ENCODE measurements at regions not wholly inside any gene's neighbourhood (a gene's known extent, or its start where the extent isn't known, plus 50 kb on each side); places are given as distances from the start of the nearest gene placed in this dataset.

- no peak for DNase-seq
These were observed 366.3 kb downstream of the PLPP3 start for GRCh38 chr1:56213068-56213467.

DNA sequence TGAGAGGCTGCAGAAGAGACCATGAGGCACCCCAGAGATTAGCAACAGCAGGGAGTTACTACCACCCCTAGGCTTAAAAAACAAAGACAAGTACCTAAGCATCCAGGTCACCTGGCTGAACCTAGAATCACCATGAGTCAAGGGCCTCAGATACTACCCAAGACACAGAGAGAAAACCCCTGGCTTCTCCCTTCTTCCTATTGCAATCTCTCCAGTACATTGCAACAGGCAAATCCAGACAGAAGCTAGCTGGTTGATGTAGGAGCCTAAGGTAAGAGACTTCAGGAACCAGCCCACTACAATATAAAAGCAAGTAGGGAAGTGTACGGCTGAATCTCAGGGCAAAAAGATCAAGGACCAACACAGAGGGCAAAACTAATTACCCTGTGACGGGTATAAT is 367.2 kb downstream of the PLPP3 start:
- no peak for DNase-seq

- DNase-seq, result no peak
These were observed 373.0 kb downstream of the PLPP3 start for GRCh38 chr1:56206391-56206790.

DNA sequence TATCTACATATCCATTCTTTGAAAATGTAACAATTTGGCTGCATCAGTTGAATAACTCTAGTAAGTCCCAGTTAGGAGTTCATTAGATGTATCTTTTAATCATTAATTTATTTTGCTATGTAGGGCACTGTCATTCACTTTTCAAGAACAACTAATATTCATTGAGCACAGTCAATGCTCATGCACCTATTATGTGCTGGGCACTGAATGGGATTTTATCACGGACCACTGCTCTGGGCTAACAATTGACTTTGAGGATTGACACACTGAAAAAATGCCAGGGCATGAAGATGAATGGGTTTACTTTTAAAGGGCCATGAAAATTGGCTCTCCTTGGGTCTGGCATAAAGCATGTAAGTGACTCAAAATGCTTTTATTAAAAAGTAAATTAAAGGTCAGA is 375.2 kb downstream of the PLPP3 start:
- no peak for DNase-seq

DNA sequence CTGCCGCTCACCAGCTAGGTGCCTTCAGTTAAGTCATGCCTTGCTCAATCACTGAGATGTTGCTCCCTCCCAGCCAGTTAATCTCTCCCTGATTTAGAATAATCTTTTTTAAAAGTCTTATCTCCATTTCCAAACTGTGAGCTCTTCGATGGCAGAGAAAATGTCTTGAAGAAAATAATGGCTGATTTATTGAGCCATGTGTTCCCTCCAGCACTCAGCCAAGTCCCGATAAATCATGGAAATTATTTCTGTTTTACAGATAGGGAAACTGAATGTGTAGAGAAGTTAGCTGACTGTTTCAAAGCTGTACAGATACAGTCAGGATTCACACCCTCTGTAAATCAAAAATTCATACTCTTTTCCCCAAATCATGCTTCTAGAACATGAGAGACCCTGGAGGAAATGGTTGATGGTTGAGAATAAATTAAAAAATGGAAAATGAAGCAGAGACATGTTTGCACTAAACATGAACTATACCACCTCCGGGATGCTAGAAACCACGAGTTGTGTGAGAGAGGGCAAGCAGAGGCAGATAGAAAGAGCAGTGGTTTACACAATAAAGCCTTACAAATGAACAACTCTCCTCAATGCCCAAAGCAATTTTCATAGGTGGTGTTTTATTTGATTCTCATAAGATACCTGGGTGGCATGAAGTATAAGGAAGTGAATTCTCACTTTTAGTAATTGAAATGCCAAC is 376.4 kb downstream of the PLPP3 start:
- DNase-seq, result no peak

GRCh38 chr1:56202186-56202585 is 377.2 kb downstream of the PLPP3 start:
- DNase-seq, result no peak

DNA sequence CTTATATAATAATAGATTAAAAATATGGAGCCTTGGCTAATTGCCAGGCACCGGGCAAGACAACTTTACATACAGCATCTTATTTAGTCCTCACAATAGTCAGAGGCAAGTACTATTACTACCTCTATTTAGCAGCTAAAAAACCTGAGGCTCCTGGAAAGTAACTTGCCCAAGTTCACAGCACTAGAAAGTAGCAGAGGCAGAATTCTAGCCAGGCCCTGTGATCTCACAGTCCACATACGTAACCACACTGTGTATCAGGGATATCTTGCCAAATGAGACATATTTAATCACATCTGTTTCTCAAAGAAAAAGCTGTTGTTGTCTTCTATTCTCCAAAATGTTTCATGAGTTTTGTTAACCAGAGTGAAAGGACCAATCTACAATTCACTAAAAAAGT is 378.5 kb downstream of the PLPP3 start:
- DNase-seq, result no peak

DNA sequence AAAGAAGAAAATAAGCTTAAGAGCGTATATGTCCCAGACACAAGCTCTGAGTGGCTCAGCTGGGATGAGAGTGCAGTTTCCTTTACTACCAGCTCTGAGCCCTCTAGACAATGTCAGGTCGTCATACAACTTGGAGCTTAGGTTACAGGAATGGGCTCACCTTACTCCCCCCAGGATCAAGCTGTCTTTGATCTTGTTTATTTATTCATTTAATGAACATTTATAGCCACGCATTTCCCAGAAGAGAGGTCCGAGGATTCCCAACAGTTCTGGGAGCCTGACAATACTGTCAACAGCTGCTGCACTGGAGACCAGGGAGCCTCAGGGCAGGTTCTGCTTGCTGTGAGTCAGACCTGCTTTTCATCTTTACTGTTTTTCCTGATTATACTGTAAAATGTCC is 378.9 kb downstream of the PLPP3 start:
- DNase-seq, result no peak

- no peak for DNase-seq
These were observed 379.4 kb downstream of the PLPP3 start for GRCh38 chr1:56199956-56200355.

DNA sequence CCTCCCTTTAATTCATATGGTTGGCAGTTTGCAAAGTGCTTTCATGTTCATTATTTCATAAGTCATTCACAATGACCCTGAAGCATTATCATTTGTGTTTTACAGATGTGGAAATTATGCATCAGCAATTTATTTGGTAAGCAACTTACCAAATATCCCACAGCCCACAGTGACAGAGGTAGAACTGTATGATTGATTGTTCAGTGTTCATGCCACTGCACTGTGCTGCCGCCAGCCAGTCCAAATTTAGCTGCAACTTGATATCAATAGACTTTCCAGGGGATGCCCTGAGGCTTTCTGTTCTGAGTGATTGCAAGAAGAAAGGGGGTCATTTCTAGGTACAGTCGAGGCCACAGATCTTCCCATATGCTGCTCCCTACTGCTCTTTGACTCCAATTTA is 380.3 kb downstream of the PLPP3 start:
- no peak for DNase-seq

DNA sequence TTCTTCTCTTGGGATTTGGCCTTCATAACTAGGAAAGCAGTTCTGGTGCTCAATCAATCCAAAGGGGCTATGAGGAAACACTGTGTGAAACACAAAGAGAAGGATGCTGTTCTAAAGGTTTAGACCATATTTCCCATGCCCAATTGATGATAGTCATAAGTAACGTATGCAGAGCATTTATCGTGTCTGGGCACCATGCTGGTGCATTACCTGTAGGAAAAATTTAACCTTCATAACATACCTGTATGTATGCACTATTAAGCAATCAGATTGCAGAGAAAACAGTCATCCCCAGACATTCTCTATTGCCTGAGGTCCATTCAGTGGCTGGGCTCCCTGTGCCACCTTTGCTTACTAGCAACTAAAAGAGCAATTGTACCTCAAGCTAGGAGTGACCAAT is 381.4 kb downstream of the PLPP3 start:
- no peak for DNase-seq

DNA sequence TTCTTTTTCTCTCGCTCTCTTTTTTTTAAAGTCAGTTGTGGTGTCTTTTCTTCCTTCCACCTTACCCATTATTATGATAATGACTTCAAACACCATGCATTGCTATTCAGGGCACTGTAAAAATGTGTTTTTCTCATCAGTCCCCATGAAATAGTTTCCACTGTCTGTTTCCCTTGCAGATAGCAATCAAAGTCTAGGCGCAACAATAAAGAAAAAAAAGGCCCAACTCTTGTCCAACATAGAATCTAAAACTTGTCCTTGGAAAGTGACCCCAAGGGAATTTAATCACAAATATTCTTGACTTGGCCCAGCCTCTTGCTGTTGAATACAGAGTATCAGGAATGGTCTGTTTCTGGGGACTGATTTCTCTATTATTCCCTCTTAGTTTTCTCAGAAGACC is 382.5 kb downstream of the PLPP3 start:
- DNase-seq, result no peak

- no peak for DNase-seq
These were observed 384.6 kb downstream of the PLPP3 start for GRCh38 chr1:56194701-56195300.

DNA sequence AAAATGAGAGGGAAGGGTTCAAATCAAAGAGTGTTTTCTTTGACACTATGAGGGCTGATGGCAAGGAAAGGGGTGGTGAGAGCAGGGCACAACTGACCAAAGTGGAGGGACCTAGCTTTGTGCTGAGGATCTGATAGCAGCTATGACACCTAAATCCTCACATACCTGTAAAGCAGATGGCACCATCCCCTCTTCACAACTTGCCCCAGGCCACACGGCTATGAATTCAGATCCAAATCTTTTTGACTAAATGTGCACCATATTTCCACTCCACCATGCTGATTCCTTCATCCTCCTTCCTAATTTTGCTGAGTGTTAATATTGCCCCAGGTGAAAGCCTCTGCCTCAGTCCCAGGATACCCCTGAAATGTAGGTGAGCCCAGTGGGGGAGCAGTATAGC is 385.7 kb downstream of the PLPP3 start:
- DNase-seq, result no peak

DNA sequence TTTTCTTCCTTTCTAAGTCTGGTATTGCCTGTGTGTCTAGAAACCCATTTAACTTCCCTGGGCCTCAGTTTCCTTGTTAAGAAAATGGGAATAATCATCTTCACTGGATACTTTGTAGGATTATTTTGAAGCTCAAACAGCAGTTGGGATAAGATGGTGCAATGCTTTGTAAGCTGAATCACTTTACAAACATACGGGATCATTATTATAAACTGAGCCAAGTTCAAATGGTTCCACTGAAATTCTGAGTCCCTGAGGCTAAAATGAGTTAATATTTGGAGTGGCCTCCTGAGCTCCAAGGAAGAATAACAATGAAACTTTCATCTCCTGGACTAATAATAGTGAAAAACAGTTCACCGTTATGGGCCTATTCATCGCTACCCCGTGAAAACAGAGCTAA is 388.0 kb downstream of the PLPP3 start:
- DNase-seq, result no peak

- DNase-seq, result no peak
These were observed 388.5 kb downstream of the PLPP3 start for GRCh38 chr1:56190806-56191365.

DNA sequence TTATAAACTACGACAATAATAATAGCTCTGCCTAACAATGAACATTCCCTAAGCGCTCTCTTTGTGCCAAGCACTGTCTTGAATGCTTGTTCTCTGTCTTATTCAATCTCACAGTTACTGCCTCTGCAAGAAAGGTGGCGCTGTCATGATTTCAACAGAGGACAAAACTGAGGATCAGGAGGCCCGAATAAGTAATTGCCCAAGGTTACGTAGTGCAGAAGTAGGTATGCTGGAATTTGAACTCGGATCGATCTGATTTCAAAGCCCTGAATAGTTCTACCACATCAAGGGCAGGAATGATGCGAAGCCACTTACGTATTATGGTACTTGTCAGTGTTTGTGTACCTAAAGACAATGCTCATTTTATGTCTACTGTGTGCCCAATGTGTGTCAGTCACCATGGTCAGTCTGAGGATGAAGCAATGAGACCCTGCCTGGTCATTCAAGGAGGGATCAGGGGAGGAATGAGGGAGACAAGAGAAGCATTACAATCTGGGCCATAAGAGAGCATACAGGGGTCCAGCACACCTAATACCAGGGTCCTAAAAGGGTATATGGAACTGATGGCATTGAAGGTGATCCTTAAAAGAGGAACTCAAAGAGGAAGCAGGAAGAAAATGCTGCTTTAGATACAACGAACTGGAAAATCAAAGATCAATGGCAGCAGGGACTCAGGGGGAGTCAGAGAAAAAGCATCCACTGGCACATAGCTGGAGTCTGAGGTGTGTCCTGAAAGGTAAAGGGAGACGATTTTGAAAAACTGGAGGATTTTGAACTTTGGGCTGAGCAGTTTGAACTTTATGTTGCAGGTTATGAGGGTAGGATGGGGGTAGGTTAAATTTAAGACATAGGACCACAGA is 389.2 kb downstream of the PLPP3 start:
- DNase-seq, result no peak

DNA sequence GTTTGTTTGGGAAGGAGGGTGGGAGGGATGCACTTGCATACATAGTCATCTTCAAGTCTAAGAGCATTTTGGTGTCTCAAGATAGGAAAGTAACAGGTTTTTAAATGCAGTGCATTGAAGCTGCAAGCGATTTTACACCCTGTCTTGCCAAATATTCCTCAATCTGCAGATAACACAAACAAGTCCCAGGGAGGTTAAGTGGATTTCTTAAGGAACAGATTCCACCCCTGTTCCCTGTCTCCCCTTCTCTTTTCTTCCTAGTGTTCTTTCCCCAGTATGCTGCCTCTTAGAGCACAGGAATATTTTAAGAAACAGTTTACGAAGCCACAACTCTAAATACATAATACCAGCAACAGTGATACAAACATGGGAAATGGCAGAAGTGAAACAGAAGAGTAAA is 389.9 kb downstream of the PLPP3 start:
- DNase-seq, result no peak

DNA sequence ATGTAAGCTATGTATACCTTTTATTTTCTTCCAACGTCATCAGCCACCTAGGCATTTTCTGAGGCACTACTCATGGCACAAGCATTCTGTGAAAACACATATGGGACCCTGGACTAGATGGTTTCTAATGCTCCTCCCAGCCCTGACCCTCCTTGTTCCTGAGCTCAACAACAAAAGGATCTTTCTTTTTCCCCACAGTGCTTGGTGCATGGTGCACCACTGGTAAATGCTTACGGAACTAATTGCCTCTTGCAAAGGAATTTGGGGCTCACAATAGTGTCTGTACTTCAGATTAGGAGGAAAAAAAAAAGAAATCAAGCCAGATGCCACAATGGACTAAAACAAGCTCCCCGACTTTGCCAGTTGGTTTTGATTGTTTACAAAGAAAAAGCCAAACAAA is 390.5 kb downstream of the PLPP3 start:
- DNase-seq, result no peak

DNA sequence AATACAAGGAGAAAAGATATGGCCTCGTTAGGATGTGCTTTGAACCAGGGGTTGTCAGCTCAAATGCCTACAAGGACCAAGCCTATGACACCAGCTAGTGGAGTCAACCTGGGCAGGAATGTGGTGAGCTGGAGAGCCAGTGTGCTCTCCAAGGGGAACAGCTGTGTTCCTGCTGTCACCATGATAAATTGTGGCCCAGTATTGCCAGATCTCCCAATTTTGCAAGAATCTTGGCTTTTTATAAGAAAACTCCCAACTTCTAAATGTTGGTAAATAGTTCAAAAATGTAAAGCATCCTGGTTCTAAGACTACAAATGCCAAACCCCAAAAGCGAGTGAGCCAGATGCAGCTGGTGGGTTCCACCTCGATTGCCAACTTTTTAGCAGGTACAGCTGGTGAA is 391.1 kb downstream of the PLPP3 start:
- no peak for DNase-seq

GRCh38 chr1:56187405-56187804 is 392.0 kb downstream of the PLPP3 start:
- DNase-seq, result no peak

- DNase-seq, result no peak
These were observed 393.9 kb downstream of the PLPP3 start for GRCh38 chr1:56185493-56185892.

GRCh38 chr1:56183151-56183550 is 396.2 kb downstream of the PLPP3 start:
- no peak for DNase-seq

All from stimulated activated CD4-positive, alpha-beta T cell treated with anti-CD3 and anti-CD28 coated beads, Interleukin-2, amount 100 ng/mL, for 24 hours (primary cell).